NCI-H2081 treated with DMSO at 0.1 percent for 48 hours (cell line): ENCODE measurements at regions not wholly inside any gene's neighbourhood (a gene's known extent, or its start where the extent isn't known, plus 50 kb on each side); places are given as distances from the start of the nearest gene placed in this dataset.
"Not testable (repeated sequence)": the region's sequence is repeated elsewhere in the genome, so short reads cannot be mapped to it uniquely, and the experiment has no call there.

Experiments
- DNase-seq: peaks from one replicate; lab custom pipeline; 2025; lab: John Stamatoyannopoulos, UW

- no peak for DNase-seq
Observed at GRCh38 chr21:21858502-21859334, 860.5 kb downstream of the NCAM2 start.

- no peak for DNase-seq
Observed at GRCh38 chr21:21860888-21861287, 862.7 kb downstream of the NCAM2 start.

- no peak for DNase-seq
Observed at GRCh38 chr21:21864321-21864840, 866.2 kb downstream of the NCAM2 start.

GRCh38 chr21:21897275-21897883, 899.2 kb downstream of the NCAM2 start:
- DNase-seq = no peak

DNA sequence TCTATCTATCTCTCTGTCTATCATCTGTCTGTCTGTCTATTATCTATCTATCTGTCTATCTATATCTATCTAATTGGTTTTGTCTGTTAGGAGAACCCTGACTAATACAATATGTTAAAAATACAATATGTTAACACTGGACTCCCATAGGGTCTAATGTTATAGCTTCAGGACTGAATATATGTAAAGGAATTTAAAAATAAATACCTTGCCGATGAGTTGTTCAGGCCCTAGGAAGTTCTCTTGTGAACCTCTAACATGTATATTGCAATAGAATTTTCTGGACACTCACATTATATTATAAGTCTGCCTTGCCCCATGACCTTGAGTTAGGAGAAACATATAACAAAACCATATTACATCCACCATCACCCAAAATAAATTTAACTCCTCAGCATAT, 900.6 kb downstream of the NCAM2 start:
- DNase-seq = no peak

GRCh38 chr21:21902416-21902815, 904.2 kb downstream of the NCAM2 start:
- DNase-seq = not testable (repeated sequence)

DNA sequence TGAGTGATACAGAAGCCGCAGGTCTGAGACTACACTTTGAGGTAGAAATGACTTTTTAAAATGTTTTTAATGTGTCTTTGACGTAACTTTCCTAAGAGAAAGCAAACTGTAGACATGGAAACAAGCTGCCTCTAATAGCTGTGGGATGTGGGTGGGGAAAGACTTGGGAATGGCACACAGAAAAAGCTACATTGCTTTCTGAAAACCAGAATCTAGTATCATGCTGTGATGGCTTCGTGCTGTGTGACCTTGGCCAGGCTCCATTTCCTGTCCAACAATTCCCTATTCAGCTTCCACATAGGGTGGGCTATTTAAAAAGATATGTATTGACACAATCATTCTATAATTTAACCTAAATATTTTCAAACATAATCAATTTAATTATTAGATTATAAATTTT, 909.1 kb downstream of the NCAM2 start:
- DNase-seq = no peak

GRCh38 chr21:21915816-21916215, 917.6 kb downstream of the NCAM2 start:
- no peak for DNase-seq

DNA sequence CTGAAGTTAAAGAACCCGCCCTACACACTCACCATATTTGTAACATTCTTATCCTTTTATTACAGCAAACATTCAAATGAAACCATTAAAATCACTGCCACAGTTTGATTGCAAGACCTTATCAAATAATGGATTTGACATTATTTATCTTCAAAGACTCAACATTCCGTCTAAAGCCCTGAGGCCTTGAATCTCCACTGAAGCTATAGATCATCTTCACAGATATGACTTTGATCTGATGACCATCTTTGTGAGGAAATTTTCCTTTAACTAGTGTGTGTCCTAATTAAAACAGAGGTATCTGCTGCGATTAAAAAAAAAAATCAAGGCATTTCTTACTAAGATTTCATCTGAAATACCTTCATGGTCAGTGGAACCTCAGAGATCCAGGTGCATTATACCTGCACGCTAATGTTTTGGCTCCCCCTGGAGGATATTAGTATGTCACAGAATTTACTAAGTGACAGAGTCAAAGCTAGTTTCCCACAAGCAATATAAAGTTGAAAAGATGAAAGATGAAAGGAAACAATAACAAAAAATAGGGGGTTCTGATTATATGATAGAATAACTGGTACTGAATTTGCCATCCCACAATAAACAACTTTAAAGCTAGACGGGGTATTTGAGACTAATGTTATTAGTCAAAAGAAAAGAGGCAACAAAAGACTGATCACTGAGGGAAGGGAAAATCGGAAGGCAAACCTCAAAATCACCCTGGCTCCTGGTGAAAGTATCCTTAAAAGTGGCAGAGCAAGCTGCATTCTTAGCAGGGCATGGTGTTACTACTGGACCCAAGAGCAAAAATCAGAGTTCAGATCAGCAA, 923.4 kb downstream of the NCAM2 start:
- no peak for DNase-seq

GRCh38 chr21:21929226-21929625, 931.0 kb downstream of the NCAM2 start:
- no peak for DNase-seq

GRCh38 chr21:21929789-21930188, 931.6 kb downstream of the NCAM2 start:
- DNase-seq = no peak

DNA sequence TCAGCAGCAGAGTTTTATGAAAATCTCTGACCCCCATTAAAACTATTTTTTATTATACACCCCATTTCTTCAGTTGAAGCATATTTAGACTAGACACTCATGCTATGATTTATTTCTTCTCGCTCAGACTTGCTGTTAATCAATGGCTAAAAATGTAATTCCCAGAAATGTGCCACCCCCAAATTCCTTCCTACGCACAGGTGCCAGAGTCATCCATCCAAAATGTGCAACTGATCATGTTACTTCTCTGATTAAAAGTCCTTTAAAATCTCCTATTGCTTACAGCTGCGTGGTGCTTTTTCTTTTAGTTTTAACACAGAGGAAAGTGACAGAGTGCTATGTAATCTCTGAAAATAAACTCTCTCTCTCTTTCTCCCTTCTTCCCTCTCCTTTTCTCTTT, 954.4 kb downstream of the NCAM2 start:
- DNase-seq = no peak

DNA sequence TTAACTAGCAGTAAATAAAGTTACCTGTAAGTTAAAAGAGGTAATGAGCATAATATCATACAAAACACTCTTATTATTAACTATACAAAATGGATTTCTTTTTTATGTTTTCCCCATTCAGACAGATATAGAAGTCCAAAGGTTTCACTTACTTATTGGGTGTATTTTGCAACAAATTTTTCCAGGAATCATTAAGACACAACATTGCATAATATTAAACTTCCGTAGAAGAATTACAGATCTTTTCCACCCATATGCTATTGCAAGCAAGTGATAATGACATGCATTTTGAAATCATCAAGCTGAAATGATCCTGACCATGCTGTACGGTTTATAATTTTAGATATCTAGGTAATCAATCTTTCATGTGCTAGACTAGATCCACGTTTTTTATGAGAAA, 957.0 kb downstream of the NCAM2 start:
- DNase-seq = no peak

DNA sequence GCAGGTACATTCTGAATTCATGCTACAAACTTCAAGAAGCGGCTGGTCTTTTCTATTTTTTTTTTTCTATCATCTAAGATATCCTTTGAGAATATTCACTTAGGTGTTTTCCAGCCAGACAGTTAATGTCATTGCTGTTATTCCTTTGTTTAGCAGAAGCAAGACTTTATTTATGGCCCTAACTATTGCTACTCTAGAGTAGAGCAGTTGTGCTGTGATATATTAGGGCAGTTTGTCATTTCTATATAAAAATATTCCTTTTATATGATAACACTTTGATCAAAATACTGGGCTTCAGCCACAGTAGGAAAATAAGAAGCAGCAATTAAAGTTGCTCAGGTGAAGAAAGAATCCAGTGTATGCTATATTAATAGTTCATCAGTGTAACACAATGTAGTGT, 959.3 kb downstream of the NCAM2 start:
- no peak for DNase-seq

GRCh38 chr21:21963911-21964310, 965.7 kb downstream of the NCAM2 start:
- no peak for DNase-seq

- DNase-seq = peak; percentile 67
Observed at GRCh38 chr21:21968810-21969209, 970.6 kb downstream of the NCAM2 start.

DNA sequence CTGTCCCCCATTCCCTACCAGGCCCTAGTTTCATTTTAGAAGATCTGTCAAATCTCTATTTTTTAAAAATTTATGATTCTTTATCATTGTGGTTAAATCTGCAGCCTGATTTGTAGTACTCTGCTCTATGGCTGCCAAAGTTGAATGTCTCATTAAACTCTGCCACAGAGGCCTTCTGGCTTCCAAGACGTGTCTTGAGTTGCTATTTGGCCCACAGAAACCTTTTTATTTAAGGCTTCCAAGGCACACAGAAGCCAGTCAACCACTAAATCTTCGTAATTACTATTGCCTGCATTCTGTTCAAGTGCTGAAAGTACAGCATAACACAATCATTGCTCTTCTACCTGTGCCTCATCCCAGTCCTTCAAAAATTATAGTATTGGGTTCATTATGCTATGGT, 971.0 kb downstream of the NCAM2 start:
- DNase-seq = peak; percentile 39

- DNase-seq = peak; percentile 49
Observed at GRCh38 chr21:21971384-21971783, 973.2 kb downstream of the NCAM2 start.

GRCh38 chr21:21973806-21974205, 975.6 kb downstream of the NCAM2 start:
- DNase-seq = no peak

- no peak for DNase-seq
Observed at GRCh38 chr21:21996891-21997290, 998.7 kb downstream of the NCAM2 start.

- no peak for DNase-seq
Observed at GRCh38 chr21:21997390-21998333, 999.5 kb downstream of the NCAM2 start.
